GM12878 (cell line): ENCODE measurements at regions not wholly inside any gene's neighbourhood (a gene's known extent, or its start where the extent isn't known, plus 50 kb on each side); places are given as distances from the start of the nearest gene placed in this dataset.

Experiments
- ATAC-seq: fragments of 200-7000 bp; cut with Tn5 transposase; 3 replicates; pipeline ENCODE4 v1.9.1; 2020; ENCODE audit warnings: mild to moderate bottlenecking, moderate library complexity
- BruUV-seq: library from RNA; stranded (reverse); fragments of 400-500 nt; replicated peaks from 2 replicates; lab custom pipeline; 2021; lab: Mats Ljungman, UMichigan
- CTCF ChIA-PET: fragments of 300-600 bp; sonication (Branson Sonifier 250); formaldehyde crosslinking; extraction: SDS; loops from one replicate; lab custom pipeline; 2021; ENCODE audit warnings: inconsistent platforms; lab: Yijun Ruan, JAX
- POLR2A ChIA-PET: fragments of 350-600 bp; formaldehyde crosslinking; extraction: SDS; loops from one replicate; lab custom pipeline; 2021; ENCODE audit warnings: inconsistent platforms; lab: Charles Lee
- RAD21 ChIA-PET: fragments of 300-600 bp; sonication (Branson Sonifier 250); formaldehyde crosslinking; loops from one replicate; lab custom pipeline; 2023; ENCODE audit warnings: antibody characterized with exemption; ENCODE audit not compliant: unreplicated experiment; lab: Charles Lee
- SMC1A ChIA-PET: fragments of 300-600 bp; sonication (Branson Sonifier 250); formaldehyde crosslinking; loops from one replicate; lab custom pipeline; 2023; ENCODE audit not compliant: unreplicated experiment, uncharacterized antibody; lab: Charles Lee
- DNase-seq: peaks from one replicate; pipeline ENCODE4 v3.0.0-alpha.2; 2011; ENCODE audit warnings: low read depth, low spot score
- FAIRE-seq: peaks from 3 replicates; lab custom pipeline; 2011; peaks lifted over from hg19 to GRCh38; lab: Jason Lieb, UNC
- H2AFZ ChIP-seq: 2 replicates; pipeline ENCODE4 v1.6.0; 2011; ENCODE audit warnings: low read depth, low read length, control low read depth; ENCODE audit not compliant: control insufficient read depth
- H3K27ac ChIP-seq: 2 replicates; pipeline ENCODE4 v1.5.1; 2011; ENCODE audit warnings: control low read depth; ENCODE audit not compliant: control insufficient read depth, insufficient read depth
- H3K27me3 ChIP-seq, 2 experiments: replicated peaks in 1 of 2; 2 replicates each; pipeline versions ENCODE4 v1.6.0 to v1.6.1; 2011; ENCODE audit warnings: low read length in 1 of 2; ENCODE audit not compliant: control insufficient read depth in 2 of 2, insufficient read depth in 2 of 2
- H3K36me3 ChIP-seq, 2 experiments: 2 replicates each; pipeline ENCODE4 v1.5.1; 2011; ENCODE audit warnings: low read length in 1 of 2; ENCODE audit not compliant: control insufficient read depth in 2 of 2, insufficient read depth in 2 of 2
- H3K4me1 ChIP-seq: 2 replicates; pipeline ENCODE4 v1.6.1; 2011; ENCODE audit warnings: mild to moderate bottlenecking, low read length, moderate library complexity, mixed read lengths; ENCODE audit not compliant: control insufficient read depth, insufficient read depth
- H3K4me2 ChIP-seq: 2 replicates; pipeline ENCODE4 v1.6.0; 2011; ENCODE audit warnings: control low read depth; ENCODE audit not compliant: control insufficient read depth, insufficient read depth
- H3K4me3 ChIP-seq: fragments of 200-600 bp; sonication (generic); 2 replicates; pipeline ENCODE4 v1.5.1; 2016
- H3K79me2 ChIP-seq: 2 replicates; pipeline ENCODE4 v1.6.0; 2011; ENCODE audit warnings: low read length; ENCODE audit not compliant: control insufficient read depth, insufficient read depth
- H3K9ac ChIP-seq: 2 replicates; pipeline ENCODE4 v1.8.0; 2011; ENCODE audit warnings: low read length, control low read depth, mixed read lengths; ENCODE audit not compliant: control insufficient read depth, insufficient read depth
- H3K9me3 ChIP-seq: replicated peaks from 3 replicates; pipeline ENCODE4 v1.5.1; 2011; ENCODE audit warnings: mild to moderate bottlenecking, low read length; ENCODE audit not compliant: control insufficient read depth, insufficient read depth
- H4K20me1 ChIP-seq: 2 replicates; pipeline ENCODE4 v1.6.0; 2011; ENCODE audit not compliant: control insufficient read depth, insufficient read depth
- BRCA1 ChIP-seq: IDR thresholded peaks from 2 replicates; pipeline ENCODE4 v1.6.1; 2011; ENCODE audit warnings: low read depth, low read length, improper control_type of control experiment
- CEBPB ChIP-seq, 2 experiments: fragments of 150-350 bp in 1 of 2; IDR thresholded peaks; 2 replicates each; pipeline ENCODE4 v1.6.1; 2012 to 2014; ENCODE audit warnings: low read depth in 2 of 2, low read length in 2 of 2, borderline replicate concordance in 1 of 2, inconsistent platforms in 1 of 2
- CHD1 ChIP-seq: IDR thresholded peaks from 2 replicates; pipeline ENCODE4 v1.6.1; 2012; ENCODE audit warnings: low read depth, low read length, improper control_type of control experiment
- E2F8 ChIP-seq: fragments of 450-650 bp; IDR thresholded peaks from 2 replicates; pipeline ENCODE4 v1.6.1; 2018; ENCODE audit warnings: mild to moderate bottlenecking, low read depth, moderate library complexity; ENCODE audit not compliant: partially characterized antibody
- EP300 ChIP-seq, 2 experiments: fragments of 150-350 bp in 1 of 2; IDR thresholded peaks; 2 replicates each; pipeline ENCODE4 v1.6.1; 2011 to 2012; ENCODE audit warnings: low read depth in 2 of 2, low read length in 2 of 2, borderline replicate concordance in 1 of 2, improper control_type of control experiment in 1 of 2, inconsistent platforms in 1 of 2; ENCODE audit not compliant: control insufficient read depth in 1 of 2
- GABPA ChIP-seq: IDR thresholded peaks from 2 replicates; pipeline ENCODE4 v1.6.1; 2014; ENCODE audit warnings: antibody characterized with exemption, low read depth, mild to moderate bottlenecking, inconsistent platforms
- HDGF ChIP-seq: fragments of 450-650 bp; IDR thresholded peaks from 2 replicates; pipeline ENCODE4 v1.6.1; 2016; ENCODE audit warnings: antibody characterized with exemption
- IRF4 ChIP-seq: IDR thresholded peaks from 2 replicates; pipeline ENCODE4 v1.6.1; 2011; ENCODE audit warnings: low read depth, low read length
- MEF2A ChIP-seq: IDR thresholded peaks from 2 replicates; pipeline ENCODE4 v1.6.1; 2011; ENCODE audit warnings: low read depth, mild to moderate bottlenecking, low read length, moderate library complexity; ENCODE audit not compliant: insufficient read depth
- NFYB ChIP-seq: IDR thresholded peaks from 2 replicates; pipeline ENCODE4 v1.6.1; 2011; ENCODE audit warnings: low read depth, mild to moderate bottlenecking, low read length, improper control_type of control experiment, moderate library complexity; ENCODE audit not compliant: insufficient read depth
- NR2C2 ChIP-seq: IDR thresholded peaks from 2 replicates; pipeline ENCODE4 v1.6.1; 2011; ENCODE audit warnings: borderline replicate concordance, low read depth; ENCODE audit not compliant: control insufficient read depth, insufficient read length
- SMAD1 ChIP-seq: fragments of 450-650 bp; IDR thresholded peaks from 2 replicates; pipeline ENCODE4 v1.6.1; 2018; ENCODE audit warnings: mild to moderate bottlenecking, low read depth; ENCODE audit not compliant: partially characterized antibody
- SMAD5 ChIP-seq: IDR thresholded peaks from 2 replicates; pipeline ENCODE4 v1.6.1; 2016; ENCODE audit warnings: antibody characterized with exemption, low read depth
- SMC3 ChIP-seq: IDR thresholded peaks from 2 replicates; pipeline ENCODE4 v1.6.1; 2011; ENCODE audit warnings: low read length, improper control_type of control experiment, borderline replicate concordance
- STAT1 ChIP-seq: fragments of 450-650 bp; conservative IDR thresholded peaks from 2 replicates; pipeline ENCODE4 v1.6.1; 2014; ENCODE audit warnings: antibody characterized with exemption, mild to moderate bottlenecking
- TBL1XR1 ChIP-seq: IDR thresholded peaks from 2 replicates; pipeline ENCODE4 v1.6.1; 2012; ENCODE audit warnings: low read depth, low read length, improper control_type of control experiment
- YY1 ChIP-seq: IDR thresholded peaks from 2 replicates; pipeline ENCODE4 v1.6.1; 2011; ENCODE audit warnings: low read depth, mild to moderate bottlenecking, low read length
- ZNF207 ChIP-seq: fragments of 450-650 bp; IDR thresholded peaks from 2 replicates; pipeline ENCODE4 v1.6.1; 2014; ENCODE audit warnings: antibody characterized with exemption, mild to moderate bottlenecking, borderline replicate concordance
- ZSCAN29 ChIP-seq: fragments of 450-650 bp; IDR thresholded peaks from 2 replicates; pipeline ENCODE4 v1.6.1; 2017; ENCODE audit warnings: mild to moderate bottlenecking, moderate library complexity
- WGBS: methylation state at CpG from one replicate; pipeline ENCODE4 v1.1.6; 2016; ENCODE audit warnings: low lambda C conversion rate; ENCODE audit not compliant: insufficient replicate concordance, insufficient coverage; ENCODE audit errors: missing lambda C conversion rate; 5-methylcytosine and 5-hydroxymethylcytosine counted together
- in situ Hi-C: fragments of 300-500 bp; cut with MboI; formaldehyde crosslinking; loops from 9 replicates; pipeline ENCODE4 v1.14.3; 2018; ENCODE audit warnings: mixed read lengths
- intact Hi-C: fragments of 100-400 bp; cut with micrococcal nuclease; formaldehyde crosslinking; loops from one replicate; pipeline ENCODE4 v1.14.2; 2022; ENCODE audit not compliant: unreplicated experiment
- TF ChIP-seq, protein P1 (sequence below): fragments of 450-650 bp; IDR thresholded peaks from 2 replicates; pipeline ENCODE4 v1.6.1; 2014; ENCODE audit warnings: mild to moderate bottlenecking

DNA sequence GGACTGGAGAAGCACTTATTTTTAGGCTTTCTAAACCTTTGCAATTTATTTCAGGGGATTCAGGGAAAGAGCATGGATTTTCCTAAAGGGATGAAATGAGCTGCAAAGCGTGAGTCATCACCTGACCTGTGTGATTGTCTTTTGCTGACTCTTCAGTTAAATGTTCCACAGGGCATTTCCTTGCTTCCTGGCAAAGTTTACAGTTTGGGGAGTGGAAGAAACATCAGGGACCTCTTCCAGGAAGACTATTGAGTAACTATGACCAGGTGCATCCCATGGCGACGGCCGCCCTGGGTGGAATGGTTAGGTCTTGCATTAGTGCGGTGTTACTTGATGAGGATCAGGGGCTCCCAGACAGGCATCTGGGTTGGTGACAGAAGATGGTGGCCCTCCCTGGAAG lies 79.5 kb upstream of the SIPA1L2 start:
- no peak for FAIRE-seq
- no TSS peak for BruUV-seq

GRCh38 chr1:232711996-232712395 lies 82.1 kb upstream of the SIPA1L2 start:
- no peaks in the 10 kb centered on the region for H3K9me3 ChIP-seq
- ChIA-PET CTCF (interaction anchor here (1.0 kb wide), 1 partner anchor 19 kb away, joined by 4 read pairs; no protein-coding TSS in a partner anchor), POLR2A (no interaction called here), SMC1A (no interaction called here), RAD21 (no interaction called here)
- H3K4me3 ChIP-seq = no peak overlapping the region
- no peak overlapping the region for H3K9ac ChIP-seq
- ATAC-seq (no peak), FAIRE-seq (no peak), DNase-seq (no peak)
- H3K79me2 ChIP-seq = no peaks in the 10 kb centered on the region
- no peak overlapping the region for H2AFZ ChIP-seq
- no TSS peak for BruUV-seq
- no peak overlapping the region for H3K27ac ChIP-seq
- no peaks in the 10 kb centered on the region for H4K20me1 ChIP-seq
- no peaks in the 10 kb centered on the region for H3K4me1 ChIP-seq
- no peaks in the 10 kb centered on the region for H3K27me3 ChIP-seq
- WGBS = 46% methylated on average over 6 of the region's 6 CpGs
- no peaks in the 10 kb centered on the region for H3K36me3 ChIP-seq
- in situ Hi-C loops (no loop called here), intact Hi-C loops (no loop called here)
- H3K4me2 ChIP-seq = no peak overlapping the region
- TF ChIP-seq GABPA (no peak), IRF4 (no peak), CHD1 (no peak), STAT1 (no peak), E2F8 (no peak), NFYB (no peak), HDGF (no peak), NR2C2 (no peak), TBL1XR1 (no peak)

More for the DNA sequence above, 79.5 kb upstream of the SIPA1L2 start:
- no peak for TF ChIP-seq SMAD1
- no peak for TF ChIP-seq CEBPB (IDR thresholded peaks at IDR 0.05; ENCODE audit: borderline replicate concordance in 1 of 2, low read depth in 2 of 2, low read length in 2 of 2)
- TF ChIP-seq, protein P1, sequence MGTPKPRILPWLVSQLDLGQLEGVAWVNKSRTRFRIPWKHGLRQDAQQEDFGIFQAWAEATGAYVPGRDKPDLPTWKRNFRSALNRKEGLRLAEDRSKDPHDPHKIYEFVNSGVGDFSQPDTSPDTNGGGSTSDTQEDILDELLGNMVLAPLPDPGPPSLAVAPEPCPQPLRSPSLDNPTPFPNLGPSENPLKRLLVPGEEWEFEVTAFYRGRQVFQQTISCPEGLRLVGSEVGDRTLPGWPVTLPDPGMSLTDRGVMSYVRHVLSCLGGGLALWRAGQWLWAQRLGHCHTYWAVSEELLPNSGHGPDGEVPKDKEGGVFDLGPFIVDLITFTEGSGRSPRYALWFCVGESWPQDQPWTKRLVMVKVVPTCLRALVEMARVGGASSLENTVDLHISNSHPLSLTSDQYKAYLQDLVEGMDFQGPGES = no peak
- no peak for TF ChIP-seq SMAD5
- no peak for TF ChIP-seq YY1
- TF ChIP-seq SMC3 = no peak
- no peak for TF ChIP-seq BRCA1
- no peak for TF ChIP-seq ZSCAN29
- no peak for TF ChIP-seq HDGF
- no peak for TF ChIP-seq MEF2A
- TF ChIP-seq EP300 (IDR thresholded peaks at IDR 0.05; ENCODE audit: borderline replicate concordance in 1 of 2, control insufficient read depth in 1 of 2, low read depth in 2 of 2, low read length in 2 of 2) = no peak
- no peak for TF ChIP-seq ZNF207
- DNase-seq = no peak
- no peak overlapping the region for H3K4me3 ChIP-seq
- RAD21 ChIA-PET = no interaction called here
- POLR2A ChIA-PET = no interaction called here
- no peak overlapping the region for H3K4me2 ChIP-seq
- no peak overlapping the region for H3K27ac ChIP-seq
- CTCF ChIA-PET = no interaction called here
- H3K79me2 ChIP-seq = no peaks in the 10 kb centered on the region
- H3K27me3 ChIP-seq = peaks cover 0 to 1% of the 10 kb centered on the region in 2 experiments; a peak in 1 of 4 replicates
- H3K4me1 ChIP-seq = no peaks in the 10 kb centered on the region
- H3K36me3 ChIP-seq = no peaks in the 10 kb centered on the region
- H3K9me3 ChIP-seq = no peaks in the 10 kb centered on the region
- no peak overlapping the region for H2AFZ ChIP-seq
- ATAC-seq = no peak
- 82% methylated on average over 5 of the region's 5 CpGs for WGBS
- no peak overlapping the region for H3K9ac ChIP-seq
- SMC1A ChIA-PET = interaction anchor here (0.7 kb wide), 1 partner anchor 505 kb away, joined by 3 read pairs; no protein-coding TSS in a partner anchor
- intact Hi-C loops (no loop called here), in situ Hi-C loops (no loop called here)
- H4K20me1 ChIP-seq = no peaks in the 10 kb centered on the region
